GM04504 (cell line): ENCODE measurements at regions not wholly inside any gene's neighbourhood (a gene's known extent, or its start where the extent isn't known, plus 50 kb on each side); places are given as distances from the start of the nearest gene placed in this dataset.
"Not testable (repeated sequence)": the region's sequence is repeated elsewhere in the genome, so short reads cannot be mapped to it uniquely, and the experiment has no call there.

Experiments
- DNase-seq: peaks from one replicate; pipeline ENCODE4 v3.0.0-alpha.2; 2012; ENCODE audit warnings: low read depth

DNA sequence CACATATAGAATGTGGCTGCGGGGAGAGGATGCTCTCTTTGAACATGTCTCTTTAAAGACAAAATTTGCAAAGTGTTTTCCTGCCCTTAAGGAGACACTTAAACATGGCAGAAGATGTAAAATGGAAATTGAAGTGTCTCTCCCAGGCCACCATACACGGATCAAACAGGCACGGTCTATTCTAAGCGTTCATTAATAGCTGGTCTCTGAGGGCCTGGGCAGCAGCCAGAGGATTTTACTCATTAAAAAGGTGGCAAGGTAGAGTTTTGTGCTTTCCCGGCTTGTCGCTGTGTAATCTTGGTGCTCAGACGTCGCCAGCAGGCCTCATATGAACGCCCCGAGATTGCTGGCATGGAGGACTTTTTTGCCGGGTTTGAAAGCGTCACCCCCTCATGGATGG lies 205.5 kb downstream of the EMX2 start:
- no peak for DNase-seq

DNA sequence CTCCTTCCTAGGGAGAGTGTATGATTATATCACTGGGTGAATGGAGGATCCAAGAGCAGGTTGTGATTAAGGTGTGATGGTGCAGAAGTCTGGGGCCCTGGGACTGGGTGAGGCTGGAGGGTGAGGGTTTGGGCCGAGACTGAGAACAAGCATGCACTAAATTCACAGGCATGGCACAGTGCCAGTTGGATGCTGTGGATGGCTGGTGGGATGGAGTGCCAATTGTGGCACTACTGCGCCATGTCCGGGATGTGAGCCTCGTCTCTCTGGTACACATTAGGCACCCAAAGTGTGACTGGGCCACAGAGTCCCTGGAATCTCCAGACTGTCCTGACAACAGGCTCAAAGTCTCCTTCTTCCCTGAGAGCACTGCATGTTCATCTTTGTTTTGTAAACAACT lies 208.1 kb downstream of the EMX2 start:
- no peak for DNase-seq

DNA sequence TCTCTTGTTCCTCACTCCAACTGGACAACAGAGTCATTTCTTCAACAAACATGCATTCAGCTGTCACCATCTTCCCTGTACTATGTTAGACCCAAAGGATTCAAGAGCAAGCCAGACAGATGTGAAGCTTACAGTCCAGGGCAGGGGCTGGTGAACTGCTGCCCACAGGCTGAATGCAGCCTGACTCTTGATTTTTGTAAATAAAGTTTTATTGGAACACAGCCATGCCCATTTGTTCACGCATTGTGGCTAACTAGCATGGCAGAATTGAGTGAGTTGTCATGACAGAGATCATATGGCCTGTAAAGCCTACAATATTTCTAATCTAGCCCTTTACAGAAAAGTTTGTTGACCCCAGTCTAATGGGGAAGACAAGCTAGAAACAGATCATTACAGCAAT lies 208.7 kb downstream of the EMX2 start:
- DNase-seq, result no peak

DNA sequence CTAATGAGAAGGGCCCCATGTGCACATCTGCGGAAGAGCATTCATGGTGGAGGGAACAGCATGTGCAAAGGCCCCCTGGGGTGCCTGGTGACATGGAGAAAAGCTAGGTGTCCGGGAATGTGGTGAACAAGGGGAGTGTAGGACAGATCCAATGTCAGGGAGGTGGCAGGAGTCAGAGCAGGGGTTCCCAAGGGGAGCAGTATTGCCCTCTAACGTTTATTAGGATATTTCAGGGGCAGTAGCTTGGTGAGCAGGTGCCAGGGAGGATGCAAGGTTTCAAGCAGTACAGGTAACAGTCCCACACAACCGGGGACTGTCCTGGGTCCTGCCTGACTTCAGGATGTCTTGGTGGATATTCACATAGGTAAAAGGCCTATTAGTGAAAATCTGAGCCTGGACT lies 209.6 kb downstream of the EMX2 start:
- DNase-seq, result no peak

DNA sequence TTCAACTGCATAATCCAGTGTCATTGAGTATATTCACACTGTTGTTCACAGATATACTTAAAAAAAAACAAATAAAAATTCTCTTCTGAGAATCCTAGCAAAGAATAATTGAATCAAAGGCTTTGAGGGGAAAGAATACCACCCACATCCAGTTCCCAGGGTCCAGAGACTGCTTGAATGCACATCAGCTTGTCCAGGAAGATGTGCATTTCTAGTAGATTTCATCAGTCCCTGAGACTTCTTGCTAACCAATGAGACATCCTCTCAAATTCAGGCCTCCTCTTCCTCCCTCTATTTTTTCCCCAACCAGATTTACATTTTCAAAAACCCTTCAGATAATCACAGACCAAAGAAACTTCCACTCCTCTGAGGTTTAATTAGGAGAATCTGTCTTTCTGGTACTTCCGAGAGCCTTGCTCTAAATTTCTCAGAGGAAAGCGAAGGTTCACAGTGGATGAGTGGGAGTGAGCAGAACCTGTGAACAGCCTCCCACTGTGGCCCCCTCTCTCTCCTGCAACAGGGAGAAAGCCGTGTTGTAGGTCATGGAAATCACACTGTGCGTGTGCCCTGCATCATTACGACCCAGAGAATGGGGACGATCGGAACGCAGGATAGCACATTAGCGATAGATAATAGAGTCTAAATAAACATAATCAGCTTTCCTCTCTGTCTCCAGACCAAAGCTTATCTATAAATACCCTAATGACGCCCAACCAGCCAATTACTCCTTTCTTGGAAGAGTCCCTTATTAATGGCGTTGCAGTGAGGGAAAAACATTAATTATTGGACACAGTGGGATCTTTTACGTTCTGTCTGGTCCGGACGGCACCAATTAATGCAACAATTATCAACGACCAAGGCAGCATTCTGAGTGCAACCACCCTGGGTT lies 212.5 kb downstream of the EMX2 start:
- no peak for DNase-seq

DNA sequence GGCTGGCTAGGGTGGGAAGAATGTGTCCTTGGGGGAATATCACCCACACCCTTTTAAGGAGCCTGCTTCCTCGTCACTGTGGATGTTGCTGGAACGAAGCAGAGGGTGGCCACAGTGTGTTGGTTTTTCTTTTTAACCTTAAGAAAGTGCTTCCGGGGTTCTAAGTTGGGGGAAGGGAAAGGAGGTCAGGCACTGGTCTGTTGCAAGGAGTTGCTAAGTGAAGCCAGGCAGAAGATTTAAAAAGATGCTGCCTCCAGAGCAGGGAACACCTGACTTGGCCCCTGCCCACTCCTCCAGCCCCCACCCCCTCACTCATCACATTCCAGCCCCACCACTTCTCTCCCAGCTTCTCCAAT lies 213.1 kb downstream of the EMX2 start:
- DNase-seq, result no peak

DNA sequence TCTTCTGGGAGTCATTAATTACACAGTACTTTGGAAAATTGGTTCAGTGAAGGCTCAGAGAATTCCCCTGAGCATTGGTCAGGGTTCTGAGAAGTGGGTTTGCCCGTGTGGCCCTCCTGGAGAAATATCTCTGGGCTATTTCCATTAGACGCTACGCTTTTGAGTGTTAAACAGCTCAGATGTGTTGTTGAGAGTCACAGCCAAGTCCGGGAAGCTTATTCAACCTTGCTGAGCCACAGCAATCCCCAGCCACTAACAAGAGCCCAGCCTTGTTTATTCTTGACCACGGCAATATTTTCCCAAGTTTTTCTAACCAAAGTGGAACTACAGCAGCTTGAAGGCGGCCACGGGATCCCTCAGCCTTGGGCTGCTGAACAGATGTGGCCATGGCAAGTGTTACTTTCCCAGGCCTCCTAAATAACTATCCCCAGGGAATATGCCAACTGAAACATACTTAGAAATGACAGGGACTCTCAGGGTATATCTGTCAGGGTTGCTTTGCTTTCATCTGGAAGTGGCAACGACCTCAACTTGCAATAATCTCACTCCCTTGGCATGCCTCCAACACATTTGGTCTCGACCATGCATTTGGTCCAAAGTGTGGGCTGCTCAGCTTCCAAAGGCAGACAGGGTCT lies 214.7 kb downstream of the EMX2 start:
- no peak for DNase-seq

DNA sequence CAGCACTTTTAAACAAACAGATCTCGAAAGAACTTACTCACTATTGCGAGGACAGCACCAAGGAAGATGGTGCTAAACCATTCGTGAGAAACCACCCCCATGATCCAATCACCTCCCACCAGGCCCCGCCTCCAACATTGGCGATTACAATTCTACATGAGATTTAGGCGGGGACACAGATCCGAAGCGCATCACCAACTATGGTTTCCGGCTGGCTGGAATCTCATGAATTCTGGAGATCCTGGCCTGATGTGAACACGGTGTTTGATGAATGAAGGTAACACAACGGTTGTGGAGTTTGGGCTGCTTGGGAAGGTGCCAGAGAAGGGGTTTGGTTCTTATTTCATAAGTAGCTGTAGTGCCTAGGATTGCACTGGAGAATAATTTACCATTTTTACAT lies 216.7 kb downstream of the EMX2 start:
- no peak for DNase-seq

DNA sequence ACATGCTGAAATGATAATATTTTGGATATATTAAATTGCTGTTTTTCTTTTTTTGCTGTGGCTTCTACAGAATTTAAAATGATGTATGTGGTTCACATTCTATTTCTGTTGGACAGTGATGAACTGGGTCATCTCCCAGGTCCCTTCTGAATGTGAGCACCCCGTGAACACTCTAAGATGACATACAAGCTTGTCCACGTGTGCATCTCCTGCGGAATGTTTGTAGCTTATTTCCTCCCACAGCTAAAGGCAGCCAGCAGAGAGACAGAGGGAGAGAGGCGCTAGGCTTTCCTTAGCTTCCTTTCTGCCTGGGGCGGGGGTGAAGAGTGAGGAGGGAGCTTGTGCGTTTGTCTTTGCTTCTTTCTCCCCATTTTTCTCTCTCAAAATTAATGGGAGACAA lies 219.1 kb downstream of the EMX2 start:
- DNase-seq, result no peak

DNA sequence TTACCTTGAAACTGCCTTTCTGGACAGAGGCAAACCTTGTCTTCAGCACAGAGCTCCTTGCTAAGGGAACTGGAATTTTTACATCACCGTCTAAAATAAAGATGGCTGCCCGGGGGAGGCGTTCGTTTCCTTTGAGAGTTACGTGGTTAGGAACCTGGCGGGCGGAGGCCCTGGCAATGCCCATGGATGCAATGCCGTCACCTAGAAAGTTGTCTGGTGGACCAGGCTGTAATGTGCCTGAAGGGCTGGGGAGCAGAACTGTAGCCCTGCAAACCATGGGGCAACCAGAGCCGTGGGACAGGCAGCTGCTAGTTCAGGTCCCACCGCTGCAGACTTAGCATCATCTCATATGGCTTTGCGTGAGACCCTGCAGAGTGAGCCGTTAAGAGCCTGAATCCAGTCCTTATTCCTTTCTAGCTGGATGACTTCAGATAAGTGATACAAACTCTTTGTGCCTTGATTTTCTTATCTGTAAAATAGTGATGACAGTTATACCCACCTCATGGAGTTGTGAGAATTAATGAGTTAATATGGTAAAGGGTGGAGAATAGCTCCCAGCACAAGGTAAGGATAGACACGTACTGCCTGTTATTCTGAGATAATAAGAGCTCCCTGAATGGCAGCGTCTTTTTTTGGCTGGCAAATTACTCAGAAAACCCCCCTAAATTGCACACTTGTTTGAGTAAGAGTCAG lies 219.7 kb downstream of the EMX2 start:
- DNase-seq, result no peak

DNA sequence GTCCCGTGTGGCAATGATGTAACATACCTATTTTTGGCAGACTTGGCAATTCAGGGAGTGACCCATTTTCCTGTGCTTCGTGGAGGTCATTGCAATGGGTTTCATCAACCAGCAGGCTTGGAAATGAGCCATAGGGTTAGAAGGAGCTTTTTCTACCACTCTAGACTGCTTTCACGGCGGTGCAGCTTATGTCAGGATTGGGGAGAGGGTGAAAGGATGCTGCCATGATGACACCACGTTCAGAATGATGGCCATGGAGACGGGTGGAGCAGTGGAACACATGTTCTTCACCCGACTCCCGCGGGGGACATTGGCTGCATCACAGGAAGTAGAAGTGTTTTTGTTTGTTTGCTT lies 220.2 kb downstream of the EMX2 start:
- no peak for DNase-seq

DNA sequence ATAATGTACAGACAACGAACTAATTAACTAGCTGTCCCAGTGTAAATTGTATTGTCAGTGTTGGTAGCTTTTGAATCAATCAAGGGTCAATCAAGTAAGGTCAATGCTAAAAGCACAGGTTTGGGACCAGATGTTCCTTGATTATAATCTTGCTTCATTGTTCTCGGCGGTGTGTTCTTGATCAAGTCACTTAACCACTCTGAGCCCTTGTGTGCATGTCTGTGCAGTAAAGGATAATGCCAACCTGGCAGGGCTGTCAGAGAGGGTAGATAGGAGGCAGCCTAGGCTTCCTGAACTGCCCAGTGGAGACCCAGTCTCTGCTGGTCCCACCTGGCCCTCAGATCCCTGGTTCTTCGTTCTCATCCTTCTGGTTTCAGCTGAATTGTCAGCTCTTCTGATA lies 221.0 kb downstream of the EMX2 start:
- DNase-seq, result no peak

DNA sequence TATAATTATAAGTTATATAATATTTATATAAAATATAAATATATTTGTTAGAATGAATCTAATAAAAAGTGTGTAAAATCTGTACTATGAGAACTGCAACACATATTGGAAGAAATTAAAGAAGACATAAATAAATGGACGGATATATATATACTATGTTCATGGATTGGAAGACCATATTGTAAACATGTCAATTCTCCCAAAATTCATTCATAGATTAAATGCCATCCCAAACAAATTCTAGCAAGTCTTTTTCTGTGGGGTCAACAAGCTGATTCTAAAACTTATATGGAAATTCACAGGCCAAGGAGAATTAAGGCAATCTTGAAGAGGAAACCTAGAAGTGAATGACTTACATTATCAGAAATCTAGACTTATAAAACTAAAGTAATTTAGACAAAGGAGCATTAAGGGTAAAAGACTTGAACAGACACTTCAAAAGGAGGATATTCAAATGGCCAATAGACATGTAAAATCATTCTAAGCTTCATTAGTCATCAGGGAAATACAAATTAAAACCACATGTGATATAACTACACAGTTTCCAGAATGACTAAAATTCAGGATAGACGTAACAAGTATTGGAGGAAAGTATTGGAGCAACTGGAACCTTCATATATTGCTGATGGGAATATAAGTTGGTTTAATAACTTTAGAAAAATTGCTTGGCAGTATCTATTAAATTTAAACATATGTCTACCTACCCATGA lies 225.9 kb downstream of the EMX2 start:
- DNase-seq, result no peak

DNA sequence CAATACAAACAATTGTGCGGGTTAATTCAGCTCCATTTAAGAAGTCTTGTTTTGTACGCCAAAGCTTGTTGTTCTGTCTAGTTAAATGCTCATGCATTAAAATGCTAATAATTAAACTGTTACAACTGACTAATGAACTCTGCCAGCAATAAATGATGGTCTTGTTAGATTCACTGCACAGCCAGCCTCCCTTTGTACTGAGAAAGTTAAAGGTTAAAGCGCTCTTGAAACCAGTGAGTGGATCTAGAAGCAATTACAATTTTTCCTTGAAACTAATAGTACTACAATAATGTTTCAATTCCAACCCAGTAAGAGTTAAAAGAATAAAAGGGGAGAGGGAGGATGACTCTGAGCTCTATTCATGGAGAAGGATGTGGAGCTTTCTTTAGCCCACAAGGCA lies 233.0 kb downstream of the EMX2 start:
- no peak for DNase-seq

DNA sequence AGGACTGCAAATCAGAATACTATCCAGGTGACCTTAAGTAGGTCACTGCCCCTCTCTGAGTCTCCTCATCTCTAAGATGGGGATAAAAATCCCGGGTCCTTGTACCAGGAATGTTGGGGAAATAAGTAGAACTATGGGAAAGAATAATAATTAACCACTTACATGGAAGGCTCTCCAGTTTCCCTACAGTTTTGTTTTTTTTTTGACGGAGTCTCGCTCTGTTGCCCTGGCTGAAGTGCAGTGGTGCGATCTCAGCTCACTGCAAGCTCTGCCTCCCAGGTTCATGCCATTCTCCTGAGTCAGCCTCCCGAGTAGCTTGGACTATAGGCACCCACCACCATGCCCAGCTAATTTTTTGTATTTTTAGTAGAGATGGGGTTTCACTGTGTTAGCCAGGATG lies 234.7 kb downstream of the EMX2 start:
- not testable (repeated sequence) for DNase-seq

DNA sequence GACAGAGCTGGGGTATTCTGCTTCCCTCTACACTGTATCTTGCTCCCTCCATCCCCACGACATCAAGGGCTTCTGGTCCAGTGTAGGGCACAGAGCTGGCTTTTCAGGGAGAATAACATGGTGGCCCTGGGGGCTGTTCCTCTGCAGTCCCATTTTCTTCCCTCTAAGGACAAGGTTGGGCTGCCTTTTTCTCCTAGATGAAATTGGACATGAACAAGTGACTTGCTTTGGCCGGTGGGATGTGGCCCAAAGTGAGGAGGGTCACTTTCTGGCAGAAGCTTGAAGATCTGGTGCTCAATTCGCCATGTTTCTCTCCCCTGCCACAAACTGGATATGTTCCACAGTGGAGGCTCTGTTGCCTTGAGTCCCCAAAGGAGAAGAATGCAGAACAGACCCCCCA lies 235.7 kb downstream of the EMX2 start:
- no peak for DNase-seq

DNA sequence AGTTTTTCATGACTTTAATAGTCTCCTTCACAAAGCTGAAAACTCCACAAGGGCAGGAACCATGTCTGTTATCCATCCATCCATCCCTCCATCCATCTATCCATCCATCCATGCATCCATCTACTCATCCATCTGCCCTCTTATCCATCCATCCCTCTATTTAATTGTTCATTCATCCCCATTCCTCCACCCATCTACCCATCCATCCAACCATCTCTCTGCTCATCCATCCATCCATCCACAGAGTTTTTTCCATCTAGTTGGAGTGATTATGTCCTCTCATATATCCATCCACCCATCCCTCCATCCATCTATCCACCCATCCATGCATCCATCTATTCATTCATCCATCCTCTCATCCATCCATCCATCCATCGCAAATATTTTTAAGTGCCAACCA lies 237.9 kb downstream of the EMX2 start:
- DNase-seq, result no peak

DNA sequence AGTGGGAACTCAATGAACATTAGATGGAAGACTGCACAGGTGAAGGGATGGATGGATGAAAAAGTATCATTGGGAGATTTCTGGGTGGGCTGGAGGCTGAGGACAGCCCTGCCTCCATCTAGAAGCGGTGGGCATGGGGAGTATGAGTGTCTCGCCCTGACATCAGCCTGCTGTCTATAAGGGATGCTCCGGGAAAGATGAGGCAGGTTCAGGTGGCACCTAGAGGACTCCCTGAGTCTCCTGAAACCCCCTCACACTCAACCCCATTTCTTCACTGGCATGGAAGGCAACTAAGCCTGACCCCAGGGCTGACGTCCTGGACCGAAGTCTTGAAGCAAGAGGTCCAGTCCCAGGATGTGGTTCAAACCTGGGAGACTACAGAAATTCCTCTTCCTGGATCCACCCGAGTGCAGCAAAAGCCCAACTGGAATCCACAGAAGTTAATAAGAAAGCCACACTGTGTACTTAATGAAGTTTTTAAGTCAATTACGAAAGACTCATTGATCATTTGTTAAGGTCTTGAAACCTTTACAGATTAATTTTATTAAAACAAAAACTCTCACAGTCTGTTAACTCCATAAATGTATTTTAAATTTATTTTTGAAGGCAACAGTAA lies 238.8 kb downstream of the EMX2 start:
- no peak for DNase-seq

DNA sequence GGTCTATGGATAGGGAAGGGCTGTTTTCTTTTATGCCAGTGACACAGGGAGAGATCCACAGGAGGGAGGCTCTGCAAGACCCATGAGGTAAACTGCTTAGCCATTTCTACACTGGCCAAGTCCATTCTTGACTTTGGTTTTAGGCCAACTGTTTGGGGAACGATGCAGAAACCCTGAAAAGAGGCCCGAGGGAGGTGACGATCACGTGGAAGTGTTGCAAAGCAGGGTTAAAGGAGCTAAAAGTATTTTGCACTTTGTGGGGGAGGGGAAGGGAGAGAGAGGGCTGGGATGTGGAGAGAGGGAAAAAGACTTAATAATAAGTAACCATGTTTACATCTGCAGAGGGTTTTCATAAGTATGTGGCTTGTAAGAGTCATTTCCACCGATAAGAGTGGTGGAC lies 239.7 kb downstream of the EMX2 start:
- no peak for DNase-seq

DNA sequence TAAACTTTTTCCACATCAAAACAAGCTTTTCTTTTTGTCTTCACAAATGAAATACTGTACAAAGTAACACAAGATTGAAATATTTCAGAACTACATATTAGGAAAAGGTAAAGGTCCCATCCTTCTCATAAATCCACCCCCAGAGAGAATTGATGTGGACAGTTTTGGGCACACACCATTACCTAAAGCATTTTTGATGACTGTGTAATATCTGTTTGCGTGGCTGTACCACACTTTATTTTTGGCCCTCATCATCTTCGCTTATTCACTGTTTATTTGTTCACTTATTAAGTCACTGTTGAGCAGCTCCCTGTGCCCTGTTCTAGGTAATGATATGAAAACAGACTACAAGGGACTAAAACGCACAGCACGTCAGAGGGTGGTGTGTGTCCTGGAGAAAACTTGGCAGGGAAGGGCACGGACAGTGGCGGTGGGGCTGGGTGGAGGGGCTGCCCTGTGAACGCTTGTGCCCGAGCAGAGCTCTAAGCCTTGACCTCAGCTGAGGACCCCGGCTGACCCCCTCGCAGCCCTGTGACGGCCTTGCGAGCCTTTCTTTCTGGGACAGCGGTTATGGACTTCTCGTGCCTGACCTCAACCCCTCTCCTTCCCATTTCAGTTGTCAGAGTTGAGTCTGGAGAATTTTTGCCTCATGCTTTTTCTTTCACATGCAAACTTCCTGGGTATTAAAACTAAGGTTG lies 241.3 kb downstream of the EMX2 start:
- DNase-seq, result no peak

DNA sequence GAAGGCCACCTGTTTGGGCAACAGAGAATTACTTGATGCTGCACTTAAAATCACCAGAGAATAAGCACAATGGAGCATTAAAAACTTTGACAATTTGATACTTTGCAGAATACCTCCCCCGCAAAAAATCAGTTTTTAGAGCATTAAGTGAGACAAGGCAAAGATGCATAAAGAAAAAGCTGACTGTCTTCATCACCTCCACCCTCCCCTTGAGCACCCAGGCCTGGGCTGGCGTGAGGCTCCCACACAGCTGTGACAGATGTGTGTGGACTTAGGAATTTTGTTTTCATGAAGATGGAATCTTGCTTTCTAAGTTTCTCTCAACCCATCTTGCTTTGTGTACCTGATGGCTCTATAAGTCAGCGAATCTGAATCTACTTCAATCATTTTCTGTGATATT lies 242.2 kb downstream of the EMX2 start:
- no peak for DNase-seq

DNA sequence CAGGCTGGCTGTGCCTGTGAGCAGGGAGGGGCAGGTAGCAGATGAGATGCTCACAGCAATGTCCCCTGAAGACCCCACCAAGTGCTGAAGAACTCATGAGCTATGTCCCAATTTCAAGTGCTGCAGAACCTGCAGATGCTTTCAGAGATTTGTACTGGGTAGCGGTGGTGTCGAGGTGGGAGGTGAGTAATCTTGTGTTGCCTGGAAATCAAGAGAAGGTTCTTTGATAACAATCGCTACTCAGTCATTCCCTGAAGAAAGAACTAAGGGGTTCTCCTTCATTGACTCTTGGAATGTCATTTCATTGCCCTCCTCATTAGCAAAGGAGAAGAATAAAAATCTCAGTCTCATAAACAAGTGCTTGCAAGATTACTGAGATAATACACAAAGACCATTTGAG lies 246.4 kb downstream of the EMX2 start:
- DNase-seq, result no peak
